ENCODE measurements at regions not wholly inside any gene's neighbourhood (a gene's known extent, or its start where the extent isn't known, plus 50 kb on each side); places are given as distances from the start of the nearest gene placed in this dataset.

DNA sequence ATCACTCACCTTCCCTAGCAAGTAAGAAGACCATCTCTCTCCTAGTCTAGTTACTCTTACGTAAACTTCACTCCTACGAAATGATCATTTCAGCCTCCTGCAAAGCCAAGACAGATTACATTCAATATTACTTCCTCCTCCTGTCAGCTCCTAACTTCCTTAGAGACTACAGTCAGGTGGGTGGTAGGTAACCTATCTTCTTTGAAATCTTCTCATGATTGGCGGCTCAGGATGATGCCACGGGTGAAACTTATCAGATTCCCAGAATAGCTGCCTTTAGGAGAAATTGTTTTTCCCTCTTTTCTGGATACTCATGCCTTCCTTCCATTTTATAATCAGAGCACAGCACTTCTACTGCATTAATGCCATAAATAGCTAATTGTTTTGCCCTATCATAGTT is 744.8 kb upstream of the HS3ST1 start:
- peaks cover 0 to 5% (median 0%) of the 10 kb centered on the region in 7 donors for H3K9me3 Mint-ChIP-seq
- DNase-seq, result no peak
- H3K27me3 ChIP-seq (ENCODE audit: control insufficient read depth in 2 of 2, insufficient read depth in 2 of 2, low read length in 2 of 2), result no peaks in the 10 kb centered on the region

DNA sequence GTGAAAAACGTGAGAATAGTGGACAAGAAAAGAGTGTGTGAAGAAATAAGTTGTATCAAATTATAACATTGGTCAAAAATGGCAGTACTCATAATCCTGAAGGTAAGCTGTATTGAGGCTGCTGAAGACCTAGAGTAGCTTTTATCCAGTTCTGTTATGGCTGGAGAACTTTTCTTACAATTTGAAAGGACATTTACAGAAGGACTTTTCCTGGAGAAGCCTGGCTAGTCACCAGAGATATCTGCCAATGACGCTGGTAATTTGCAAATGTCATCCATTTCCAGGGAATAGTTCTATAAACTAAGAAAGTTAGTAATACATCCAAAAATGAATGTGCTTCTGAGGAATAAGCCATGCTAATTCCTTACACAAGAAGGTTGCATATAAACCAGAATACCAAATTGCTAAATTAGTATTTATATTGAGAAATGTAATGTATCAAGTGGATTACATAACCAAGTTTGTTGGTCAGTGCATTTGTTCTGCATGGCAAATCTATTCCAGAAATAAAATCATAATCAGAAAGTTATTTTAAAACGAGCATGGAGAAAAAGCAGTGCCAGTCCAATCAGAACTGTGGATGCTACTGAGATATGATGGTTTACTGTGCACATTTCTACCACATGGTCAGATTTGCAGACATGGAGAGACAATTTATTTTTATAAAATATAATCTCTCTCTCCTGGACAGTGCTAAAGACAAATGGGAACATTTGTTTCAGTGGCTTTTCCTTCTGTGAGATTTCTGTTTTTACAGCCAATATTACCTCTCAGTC is 743.7 kb upstream of the HS3ST1 start:
- H3K4me1 Mint-ChIP-seq, result no peaks in the 10 kb centered on the region
- intact Hi-C loops (cut with micrococcal nuclease), result no loop called here
- Histone ChIP-seq H3K9ac (ENCODE audit: insufficient read depth, low read length, poor library complexity, severe bottlenecking) (no peak overlapping the region), H3K4me3 (replicated peaks in 1 of 3; ENCODE audit: low read depth in 2 of 3, low read length in 3 of 3) (no peak overlapping the region), H3K4me1 (ENCODE audit: control insufficient read depth in 1 of 2, insufficient read depth in 2 of 2, low read length in 2 of 2) (no peaks in the 10 kb centered on the region), H3K79me2 (ENCODE audit: insufficient read depth, low read length) (no peaks in the 10 kb centered on the region), H2AFZ (ENCODE audit: insufficient read depth, low read depth, low read length, poor library complexity, severe bottlenecking) (no peak overlapping the region), H3K4me2 (replicated peaks; ENCODE audit: extremely low read depth, low read length, poor library complexity, severe bottlenecking) (no peak overlapping the region), H3K9me3 (replicated peaks in 1 of 2; ENCODE audit: control insufficient read depth in 1 of 2, insufficient read depth in 1 of 2, low read length in 2 of 2) (no peaks in the 10 kb centered on the region), H3K27me3 (ENCODE audit: control insufficient read depth in 2 of 2, insufficient read depth in 2 of 2, low read length in 2 of 2) (no peaks in the 10 kb centered on the region), H3K27ac (ENCODE audit: low read depth in 1 of 2, low read length in 2 of 2) (no peak overlapping the region), H4K20me1 (ENCODE audit: insufficient read depth, low read length) (no peaks in the 10 kb centered on the region), H3K36me3 (replicated peaks in 1 of 2; ENCODE audit: control insufficient read depth in 1 of 2, insufficient read depth in 2 of 2, low read length in 2 of 2) (no peaks in the 10 kb centered on the region)
- H3K9me3 Mint-ChIP-seq, result peaks cover 0 to 5% (median 0%) of the 10 kb centered on the region in 7 donors
- peaks cover 0 to 1% (median 0%) of the 10 kb centered on the region in 3 donors for H3K27me3 Mint-ChIP-seq (ENCODE audit: low read depth in 3 of 3)
- no peaks in the 10 kb centered on the region for H3K36me3 Mint-ChIP-seq
- TF ChIP-seq, protein P1, sequence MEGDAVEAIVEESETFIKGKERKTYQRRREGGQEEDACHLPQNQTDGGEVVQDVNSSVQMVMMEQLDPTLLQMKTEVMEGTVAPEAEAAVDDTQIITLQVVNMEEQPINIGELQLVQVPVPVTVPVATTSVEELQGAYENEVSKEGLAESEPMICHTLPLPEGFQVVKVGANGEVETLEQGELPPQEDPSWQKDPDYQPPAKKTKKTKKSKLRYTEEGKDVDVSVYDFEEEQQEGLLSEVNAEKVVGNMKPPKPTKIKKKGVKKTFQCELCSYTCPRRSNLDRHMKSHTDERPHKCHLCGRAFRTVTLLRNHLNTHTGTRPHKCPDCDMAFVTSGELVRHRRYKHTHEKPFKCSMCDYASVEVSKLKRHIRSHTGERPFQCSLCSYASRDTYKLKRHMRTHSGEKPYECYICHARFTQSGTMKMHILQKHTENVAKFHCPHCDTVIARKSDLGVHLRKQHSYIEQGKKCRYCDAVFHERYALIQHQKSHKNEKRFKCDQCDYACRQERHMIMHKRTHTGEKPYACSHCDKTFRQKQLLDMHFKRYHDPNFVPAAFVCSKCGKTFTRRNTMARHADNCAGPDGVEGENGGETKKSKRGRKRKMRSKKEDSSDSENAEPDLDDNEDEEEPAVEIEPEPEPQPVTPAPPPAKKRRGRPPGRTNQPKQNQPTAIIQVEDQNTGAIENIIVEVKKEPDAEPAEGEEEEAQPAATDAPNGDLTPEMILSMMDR (IDR thresholded peaks at IDR 0.05), result no peak
- no peak overlapping the region for H3K27ac Mint-ChIP-seq
- no CpG with 5 or more reads among the region's 3 CpGs for WGBS (ENCODE audit: insufficient coverage)
- H3K4me3 Mint-ChIP-seq, result no peak overlapping the region
- no peak for DNase-seq

More for the DNA sequence above, 744.8 kb upstream of the HS3ST1 start:
- H3K36me3 Mint-ChIP-seq, result no peaks in the 10 kb centered on the region
- Histone ChIP-seq H3K36me3 (replicated peaks in 1 of 2; ENCODE audit: control insufficient read depth in 1 of 2, insufficient read depth in 2 of 2, low read length in 2 of 2) (no peaks in the 10 kb centered on the region), H3K9ac (ENCODE audit: insufficient read depth, low read length, poor library complexity, severe bottlenecking) (no peak overlapping the region), H4K20me1 (ENCODE audit: insufficient read depth, low read length) (no peaks in the 10 kb centered on the region), H3K4me1 (ENCODE audit: control insufficient read depth in 1 of 2, insufficient read depth in 2 of 2, low read length in 2 of 2) (no peaks in the 10 kb centered on the region), H3K4me3 (replicated peaks in 1 of 3; ENCODE audit: low read depth in 2 of 3, low read length in 3 of 3) (no peak overlapping the region), H3K79me2 (ENCODE audit: insufficient read depth, low read length) (no peaks in the 10 kb centered on the region), H2AFZ (ENCODE audit: insufficient read depth, low read depth, low read length, poor library complexity, severe bottlenecking) (no peak overlapping the region), H3K9me3 (replicated peaks in 1 of 2; ENCODE audit: control insufficient read depth in 1 of 2, insufficient read depth in 1 of 2, low read length in 2 of 2) (no peaks in the 10 kb centered on the region), H3K4me2 (replicated peaks; ENCODE audit: extremely low read depth, low read length, poor library complexity, severe bottlenecking) (no peak overlapping the region), H3K27ac (ENCODE audit: low read depth in 1 of 2, low read length in 2 of 2) (no peak overlapping the region)
- H3K27ac Mint-ChIP-seq, result no peak overlapping the region
- intact Hi-C loops (cut with micrococcal nuclease), result no loop called here
- TF ChIP-seq, protein P1 (IDR thresholded peaks at IDR 0.05), result no peak
- no peak overlapping the region for H3K4me3 Mint-ChIP-seq
- H3K27me3 Mint-ChIP-seq (ENCODE audit: low read depth in 3 of 3), result peaks cover 0 to 1% (median 0%) of the 10 kb centered on the region in 3 donors
- no peaks in the 10 kb centered on the region for H3K4me1 Mint-ChIP-seq
- WGBS (ENCODE audit: insufficient coverage), result 71% methylated on average over 2 of the region's 4 CpGs
